Putamen (tissue), 1 donor: ENCODE measurements at regions not wholly inside any gene's neighbourhood (a gene's known extent, or its start where the extent isn't known, plus 50 kb on each side); places are given as distances from the start of the nearest gene placed in this dataset.

Source experiments
- DNase-seq: peaks from one replicate; pipeline ENCODE4 v3.0.0-alpha.2; 2016; ENCODE audit warnings: low spot score

- peak; percentile 41 for DNase-seq
Observed at GRCh38 chr19:46546194-46546896, 50.7 kb upstream of the PNMA8B start.

GRCh38 chr19:46550684-46551083 lies 50.4 kb upstream of the CALM3 start:
- no peak for DNase-seq

GRCh38 chr19:46551164-46551563 lies 50.0 kb upstream of the CALM3 start:
- peak; percentile 40 for DNase-seq
